ENCODE measurements at regions not wholly inside any gene's neighbourhood (a gene's known extent, or its start where the extent isn't known, plus 50 kb on each side); places are given as distances from the start of the nearest gene placed in this dataset.

GRCh38 chr10:9158675-9159074 lies 1104.2 kb downstream of the GATA3 start:
- Mint-ChIP-seq H3K27ac (ENCODE audit: unreplicated experiment) (no peak overlapping the region), H3K4me1 (ENCODE audit: low read depth, unreplicated experiment) (no peaks in the 10 kb centered on the region), H3K36me3 (ENCODE audit: low read depth, unreplicated experiment) (no peaks in the 10 kb centered on the region), H3K9me3 (ENCODE audit: unreplicated experiment) (peaks cover 16% of the 10 kb centered on the region), H3K27me3 (ENCODE audit: low read depth, unreplicated experiment) (no peaks in the 10 kb centered on the region), H3K4me3 (ENCODE audit: unreplicated experiment) (no peak overlapping the region)
- no peaks in the 10 kb centered on the region for H4K20me1 ChIP-seq (ENCODE audit: insufficient read depth, low read length)
- no peak overlapping the region for H3K9ac ChIP-seq (ENCODE audit: low read length)
- no peak overlapping the region for H3K27ac ChIP-seq (ENCODE audit: low read depth, low read length)
- FAIRE-seq: no peak
- H3K79me2 ChIP-seq (ENCODE audit: insufficient read depth, low read length): no peaks in the 10 kb centered on the region
- TF ChIP-seq EZH2 (IDR thresholded peaks at IDR 0.05; ENCODE audit: insufficient read depth, low read length) (no peak), CTCF (IDR thresholded peaks at IDR 0.05; ENCODE audit: insufficient read depth, low read depth, low read length) (no peak)
- no peaks in the 10 kb centered on the region for H3K9me3 ChIP-seq (ENCODE audit: insufficient read depth, low read depth, low read length)
- H3K36me3 ChIP-seq (ENCODE audit: insufficient read depth, low read length): no peaks in the 10 kb centered on the region
- no peaks in the 10 kb centered on the region for H3K27me3 ChIP-seq (ENCODE audit: insufficient read depth, low read length)
- H3K4me2 ChIP-seq (ENCODE audit: low read length): no peak overlapping the region
- H3K4me1 ChIP-seq (ENCODE audit: insufficient read depth, low read length): no peaks in the 10 kb centered on the region
- no peak overlapping the region for H3K4me3 ChIP-seq (ENCODE audit: insufficient read depth, low read depth, low read length)
- no peak overlapping the region for H2AFZ ChIP-seq (ENCODE audit: low read depth, low read length)
- peak; percentile 6 for DNase-seq (ENCODE audit: low read depth)

GRCh38 chr10:9160275-9160674 lies 1105.8 kb downstream of the GATA3 start:
- H3K4me3 ChIP-seq (ENCODE audit: insufficient read depth, low read depth, low read length): no peak overlapping the region
- H3K9ac ChIP-seq (ENCODE audit: low read length): no peak overlapping the region
- H3K27me3 Mint-ChIP-seq (ENCODE audit: low read depth, unreplicated experiment): no peaks in the 10 kb centered on the region
- FAIRE-seq (no peak), DNase-seq (ENCODE audit: low read depth) (no peak)
- no peak overlapping the region for H3K4me2 ChIP-seq (ENCODE audit: low read length)
- H3K36me3 Mint-ChIP-seq (ENCODE audit: low read depth, unreplicated experiment): no peaks in the 10 kb centered on the region
- H3K27me3 ChIP-seq (ENCODE audit: insufficient read depth, low read length): no peaks in the 10 kb centered on the region
- H3K9me3 Mint-ChIP-seq (ENCODE audit: unreplicated experiment): peaks cover 16% of the 10 kb centered on the region
- no peak overlapping the region for H2AFZ ChIP-seq (ENCODE audit: low read depth, low read length)
- H3K9me3 ChIP-seq (ENCODE audit: insufficient read depth, low read depth, low read length): no peaks in the 10 kb centered on the region
- H3K36me3 ChIP-seq (ENCODE audit: insufficient read depth, low read length): no peaks in the 10 kb centered on the region
- TF ChIP-seq EZH2 (IDR thresholded peaks at IDR 0.05; ENCODE audit: insufficient read depth, low read length) (no peak), CTCF (IDR thresholded peaks at IDR 0.05; ENCODE audit: insufficient read depth, low read depth, low read length) (no peak)
- H3K79me2 ChIP-seq (ENCODE audit: insufficient read depth, low read length): no peaks in the 10 kb centered on the region
- H3K4me3 Mint-ChIP-seq (ENCODE audit: unreplicated experiment): no peak overlapping the region
- no peaks in the 10 kb centered on the region for H3K4me1 ChIP-seq (ENCODE audit: insufficient read depth, low read length)
- H4K20me1 ChIP-seq (ENCODE audit: insufficient read depth, low read length): no peaks in the 10 kb centered on the region
- H3K27ac ChIP-seq (ENCODE audit: low read depth, low read length): no peak overlapping the region
- H3K4me1 Mint-ChIP-seq (ENCODE audit: low read depth, unreplicated experiment): no peaks in the 10 kb centered on the region
- H3K27ac Mint-ChIP-seq (ENCODE audit: unreplicated experiment): no peak overlapping the region

- no peak overlapping the region for H3K4me3 Mint-ChIP-seq (ENCODE audit: unreplicated experiment)
- H3K4me1 Mint-ChIP-seq (ENCODE audit: low read depth, unreplicated experiment): no peaks in the 10 kb centered on the region
- H4K20me1 ChIP-seq (ENCODE audit: insufficient read depth, low read length): no peaks in the 10 kb centered on the region
- H3K27me3 ChIP-seq (ENCODE audit: insufficient read depth, low read length): no peaks in the 10 kb centered on the region
- H3K27ac Mint-ChIP-seq (ENCODE audit: unreplicated experiment): no peak overlapping the region
- no peaks in the 10 kb centered on the region for H3K27me3 Mint-ChIP-seq (ENCODE audit: low read depth, unreplicated experiment)
- no peaks in the 10 kb centered on the region for H3K36me3 Mint-ChIP-seq (ENCODE audit: low read depth, unreplicated experiment)
- H3K36me3 ChIP-seq (ENCODE audit: insufficient read depth, low read length): no peaks in the 10 kb centered on the region
- DNase-seq (ENCODE audit: low read depth) (no peak), FAIRE-seq (no peak)
- H3K9me3 ChIP-seq (ENCODE audit: insufficient read depth, low read depth, low read length): no peaks in the 10 kb centered on the region
- no peaks in the 10 kb centered on the region for H3K79me2 ChIP-seq (ENCODE audit: insufficient read depth, low read length)
- H3K9ac ChIP-seq (ENCODE audit: low read length): no peak overlapping the region
- H3K4me2 ChIP-seq (ENCODE audit: low read length): no peak overlapping the region
- TF ChIP-seq CTCF (IDR thresholded peaks at IDR 0.05; ENCODE audit: insufficient read depth, low read depth, low read length): no peak
- TF ChIP-seq EZH2 (IDR thresholded peaks at IDR 0.05; ENCODE audit: insufficient read depth, low read length): no peak
- H2AFZ ChIP-seq (ENCODE audit: low read depth, low read length): no peak overlapping the region
- no peaks in the 10 kb centered on the region for H3K4me1 ChIP-seq (ENCODE audit: insufficient read depth, low read length)
- H3K9me3 Mint-ChIP-seq (ENCODE audit: unreplicated experiment): peaks cover 16% of the 10 kb centered on the region
- H3K27ac ChIP-seq (ENCODE audit: low read depth, low read length): no peak overlapping the region
- no peak overlapping the region for H3K4me3 ChIP-seq (ENCODE audit: insufficient read depth, low read depth, low read length)
These were observed 1109.2 kb downstream of the GATA3 start for GRCh38 chr10:9163699-9164098.
